Putamen (tissue), 1 donor: ENCODE measurements at regions not wholly inside any gene's neighbourhood (a gene's known extent, or its start where the extent isn't known, plus 50 kb on each side); places are given as distances from the start of the nearest gene placed in this dataset.

ENCODE experiments used
- DNase-seq: peaks from one replicate; pipeline ENCODE4 v3.0.0-alpha.2; 2016; ENCODE audit warnings: low spot score

DNA sequence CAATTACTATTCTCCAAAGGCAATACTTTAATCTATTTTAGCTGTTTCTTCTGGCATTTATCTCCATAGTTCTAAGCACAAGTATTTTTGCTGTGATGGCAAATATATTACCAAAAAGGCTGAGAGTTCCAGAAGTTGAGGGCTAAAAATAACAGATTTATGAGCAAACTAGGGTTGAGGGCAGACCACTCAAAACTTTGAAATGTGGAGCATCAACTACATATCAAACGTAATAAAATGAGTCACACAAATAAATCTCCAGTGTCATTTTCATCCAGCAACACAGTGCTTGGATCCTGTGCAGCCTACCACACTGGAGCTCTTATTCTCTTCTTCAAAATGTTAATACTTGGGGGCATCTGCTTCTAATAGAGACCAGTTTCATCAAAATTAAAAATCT, 163.9 kb downstream of the HS3ST1 start:
- no peak for DNase-seq

DNA sequence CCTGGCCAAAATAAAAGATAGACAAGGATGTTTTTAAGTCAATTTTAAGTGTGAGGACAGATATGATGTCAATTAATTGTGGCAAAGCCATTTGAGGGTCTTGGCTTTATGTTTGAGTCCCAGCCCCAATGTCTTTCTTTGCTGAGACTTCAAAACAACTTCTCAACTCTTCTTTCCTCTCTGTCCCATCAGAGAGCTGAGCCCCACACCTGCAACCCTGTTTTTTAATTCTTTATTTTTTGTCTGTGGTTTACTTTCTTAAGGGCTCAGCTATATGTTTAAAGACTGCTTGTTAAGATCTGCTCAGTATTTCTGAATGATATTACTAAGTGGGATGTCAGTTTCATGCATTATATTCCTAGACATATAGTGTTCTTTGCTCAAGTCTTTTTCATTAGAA, 164.3 kb downstream of the HS3ST1 start:
- no peak for DNase-seq

DNA sequence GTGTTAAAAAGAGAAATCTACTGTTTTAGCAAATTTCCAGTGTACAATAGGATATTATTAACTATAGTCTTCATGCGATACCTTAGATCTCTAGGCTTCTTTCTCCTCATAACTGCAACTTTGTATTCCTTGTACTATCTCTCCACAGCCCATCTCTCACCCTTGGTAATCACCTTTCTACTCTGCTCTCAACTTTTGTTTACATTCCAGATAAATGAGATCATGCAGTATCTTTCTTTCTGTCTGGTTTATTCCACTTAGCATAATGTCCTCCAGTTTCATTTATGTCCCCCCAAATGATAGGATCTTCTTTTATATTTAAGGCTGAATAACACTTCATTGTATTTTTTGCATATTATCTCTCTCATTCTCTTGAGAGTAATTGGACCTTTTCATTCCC, 165.5 kb downstream of the HS3ST1 start:
- no peak for DNase-seq

DNA sequence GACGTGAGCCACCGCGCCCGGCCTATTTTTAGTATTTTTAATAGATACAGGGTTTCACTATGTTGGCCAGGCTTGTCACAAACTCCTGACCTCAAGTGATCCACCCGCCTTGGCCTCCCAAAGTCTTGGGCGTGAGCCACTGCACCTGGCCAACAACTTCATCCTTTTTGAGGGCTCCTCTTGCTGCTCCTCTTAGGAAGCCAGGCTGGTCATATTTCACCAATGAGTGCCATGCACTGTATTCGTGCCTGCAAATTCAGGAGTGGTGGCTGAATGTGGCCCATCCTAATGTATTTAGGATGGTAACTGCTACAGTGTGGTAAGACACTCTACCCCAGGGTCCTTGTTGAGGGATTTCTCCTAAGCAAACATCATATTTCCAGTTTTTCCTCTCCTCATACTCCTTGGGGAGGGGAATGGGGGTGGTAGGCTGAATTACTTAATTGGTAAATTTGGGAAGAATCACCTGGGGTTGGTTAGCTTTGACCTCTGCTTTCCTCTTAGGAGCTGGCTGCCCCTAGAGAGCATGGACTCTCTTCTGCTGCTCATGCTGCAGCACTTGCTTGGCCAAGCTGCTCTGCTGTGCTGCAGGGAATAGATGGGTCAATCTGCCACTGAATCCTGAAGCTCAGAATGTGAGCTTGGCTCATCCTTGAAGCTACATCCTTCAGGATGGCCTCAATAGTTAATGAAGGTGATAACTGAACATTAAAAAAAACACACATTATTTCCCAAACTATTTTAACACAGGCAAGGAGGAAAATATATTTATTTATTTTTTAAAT, 167.4 kb downstream of the HS3ST1 start:
- no peak for DNase-seq

DNA sequence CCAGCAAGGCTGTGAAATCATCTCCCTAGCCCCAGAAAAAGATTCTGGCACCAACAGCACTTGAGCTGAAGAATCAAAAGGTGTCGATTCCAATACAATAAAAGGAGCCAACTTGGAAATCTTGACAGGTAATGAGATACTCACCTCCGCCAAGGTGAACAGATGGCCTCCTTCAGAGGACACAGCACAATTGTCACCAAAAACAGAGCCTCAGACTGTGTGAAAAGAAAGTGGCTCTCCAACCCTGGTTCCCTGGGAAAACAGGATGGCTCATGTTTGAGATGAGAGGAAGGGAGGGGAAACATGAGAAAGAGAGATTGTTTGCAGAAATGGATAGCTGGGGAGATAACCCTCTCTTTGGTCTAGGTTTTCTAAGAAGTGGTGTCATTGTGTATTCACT, 168.9 kb downstream of the HS3ST1 start:
- DNase-seq, result no peak

DNA sequence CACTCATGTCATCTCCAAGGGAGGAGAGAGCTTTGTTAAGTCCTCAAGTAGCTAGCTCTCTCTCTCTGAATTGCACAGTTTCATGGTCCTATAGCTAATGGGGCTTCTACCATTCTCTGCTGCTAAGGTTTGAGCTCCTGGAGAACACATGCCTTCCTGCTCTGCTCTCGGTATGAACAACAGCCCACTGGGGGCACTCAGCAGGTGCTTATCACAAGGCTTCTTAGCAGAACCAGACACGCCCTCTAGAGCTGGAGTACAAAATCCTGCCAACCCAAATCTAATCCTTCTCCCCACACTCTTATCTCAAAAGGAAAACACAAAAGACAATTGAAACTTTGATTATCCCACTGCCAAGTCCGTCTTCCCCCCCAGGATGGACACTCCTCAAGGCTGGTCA, 176.5 kb downstream of the HS3ST1 start:
- no peak for DNase-seq

DNA sequence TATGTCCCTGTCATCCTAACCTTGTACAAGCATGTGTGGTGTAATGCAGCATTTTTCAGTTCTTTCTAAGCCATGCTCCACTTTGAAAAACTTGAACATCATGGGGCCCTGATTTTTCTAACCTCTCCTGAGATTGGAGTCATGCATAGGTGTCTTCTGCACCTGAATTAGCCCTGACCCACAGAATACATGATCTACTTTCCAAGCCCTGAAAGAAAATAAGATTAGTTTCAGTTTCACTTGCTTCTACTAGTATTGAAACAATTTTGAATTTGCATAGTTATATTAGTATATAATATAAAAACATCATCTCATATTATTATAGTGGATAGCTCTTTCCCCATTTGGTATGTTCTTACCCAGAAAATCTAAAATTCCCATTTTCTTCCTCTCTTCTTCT, 178.2 kb downstream of the HS3ST1 start:
- DNase-seq, result no peak

DNA sequence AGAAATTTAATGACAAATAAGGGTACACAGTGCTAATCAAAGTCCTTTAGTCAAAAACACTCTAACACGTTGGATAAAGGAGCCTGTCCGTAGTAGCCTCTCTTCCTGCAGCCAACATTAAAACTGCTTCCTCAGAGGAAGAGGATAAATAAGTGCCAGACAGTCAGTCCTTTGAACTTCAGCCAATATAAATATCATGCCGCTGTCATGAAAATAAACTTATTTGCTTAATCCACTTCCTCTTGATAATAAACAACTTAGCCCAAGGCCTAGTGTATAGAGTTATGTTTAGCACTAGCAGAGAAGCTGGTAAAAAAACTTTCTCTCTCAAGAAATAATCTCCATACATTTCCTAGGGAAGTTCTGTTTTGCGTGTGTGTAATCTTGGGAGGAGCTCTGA, 196.7 kb downstream of the HS3ST1 start:
- no peak for DNase-seq

DNA sequence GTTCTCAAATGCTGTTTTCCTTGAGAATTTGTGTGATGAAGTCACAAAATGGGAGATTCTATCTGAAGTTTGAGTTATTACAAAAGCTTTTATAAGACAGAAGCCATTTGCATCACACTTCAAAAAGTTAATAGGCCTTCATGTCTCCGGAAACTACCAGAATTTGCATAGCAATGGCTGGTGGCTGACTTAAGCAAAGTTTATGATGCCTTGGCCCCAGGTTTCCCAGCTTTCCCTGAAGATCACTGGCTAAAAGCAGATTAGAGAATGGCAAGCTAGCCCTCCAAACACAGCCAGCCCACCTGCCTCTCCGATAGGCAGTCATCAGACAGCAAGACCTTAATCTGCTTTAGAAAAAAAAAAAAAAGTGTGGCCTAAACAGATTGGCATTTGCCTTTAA, 197.8 kb downstream of the HS3ST1 start:
- DNase-seq, result no peak

DNA sequence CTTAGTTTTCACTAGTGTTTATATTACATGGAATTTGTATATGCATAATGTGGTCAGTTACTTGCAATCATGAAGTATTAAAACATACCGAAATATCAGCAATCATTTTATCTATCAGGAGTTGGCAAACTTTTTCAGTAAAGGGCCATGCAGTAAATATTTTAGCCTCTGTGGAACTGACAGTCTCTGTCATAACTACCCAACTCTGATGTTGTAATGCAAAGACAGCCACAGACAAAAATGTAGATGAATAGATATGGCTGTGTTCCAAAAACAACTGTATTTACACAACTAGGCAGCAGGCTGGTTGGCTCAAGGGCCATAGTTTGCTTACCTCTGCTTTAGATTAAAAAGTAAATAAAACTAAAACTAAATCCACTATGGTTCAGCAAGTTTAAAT, 200.2 kb downstream of the HS3ST1 start:
- no peak for DNase-seq

DNA sequence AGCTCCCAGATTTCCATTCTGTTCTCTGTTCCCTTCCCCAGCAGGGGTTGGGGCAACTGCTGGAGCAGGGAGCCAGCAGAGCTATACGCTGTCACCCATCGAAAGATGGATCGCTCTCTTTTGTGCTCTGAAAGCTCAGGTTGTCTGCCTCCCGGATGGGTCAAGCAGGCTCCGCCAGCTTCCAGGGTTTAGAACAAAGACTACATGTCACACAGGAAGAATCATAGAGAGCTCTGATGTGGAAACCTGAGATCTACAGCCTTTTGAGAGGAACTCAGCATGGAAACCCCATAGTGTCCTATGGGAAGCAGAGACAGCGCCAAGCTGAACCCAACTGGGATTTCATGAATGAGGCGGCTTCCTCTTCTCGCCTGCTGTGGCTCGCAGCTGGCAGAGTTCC, 205.4 kb downstream of the HS3ST1 start:
- no peak for DNase-seq

DNA sequence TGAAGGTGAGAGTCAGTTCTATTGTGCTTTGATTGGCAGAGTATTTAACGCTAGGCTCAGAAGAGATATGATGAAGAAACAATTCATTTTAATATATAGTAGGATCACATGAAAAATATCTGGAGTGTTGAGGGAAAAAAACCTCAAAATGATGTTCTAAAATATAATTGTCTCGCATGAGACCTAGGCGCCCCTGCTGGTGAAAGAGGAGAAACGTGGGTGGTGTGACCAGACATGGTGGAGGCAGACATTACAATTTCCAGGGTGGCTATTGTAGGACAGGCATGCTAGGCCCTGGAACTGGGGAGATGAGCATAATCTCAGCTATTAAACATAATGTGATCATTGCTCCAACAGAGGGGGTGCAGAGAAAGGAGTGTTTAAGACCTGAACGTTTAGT, 210.0 kb downstream of the HS3ST1 start:
- no peak for DNase-seq

DNA sequence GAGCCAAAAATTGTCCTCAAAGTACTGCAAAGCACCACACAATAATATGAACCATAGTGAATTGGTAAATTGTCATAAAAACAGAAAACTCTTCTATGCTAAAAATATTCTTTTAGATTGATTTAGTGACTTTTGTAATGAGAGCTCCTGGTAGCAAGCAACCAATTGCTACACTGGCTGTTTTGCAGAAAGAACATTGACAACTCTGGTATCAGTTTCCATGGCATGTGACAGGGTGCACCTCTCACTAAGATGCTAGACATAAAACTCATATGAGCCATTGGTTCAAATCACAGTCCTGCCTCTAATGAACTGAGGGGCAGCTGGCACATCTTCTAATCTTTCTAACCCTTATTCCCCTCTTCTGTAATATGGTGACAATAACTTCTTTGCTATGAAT, 212.2 kb downstream of the HS3ST1 start:
- no peak for DNase-seq

DNA sequence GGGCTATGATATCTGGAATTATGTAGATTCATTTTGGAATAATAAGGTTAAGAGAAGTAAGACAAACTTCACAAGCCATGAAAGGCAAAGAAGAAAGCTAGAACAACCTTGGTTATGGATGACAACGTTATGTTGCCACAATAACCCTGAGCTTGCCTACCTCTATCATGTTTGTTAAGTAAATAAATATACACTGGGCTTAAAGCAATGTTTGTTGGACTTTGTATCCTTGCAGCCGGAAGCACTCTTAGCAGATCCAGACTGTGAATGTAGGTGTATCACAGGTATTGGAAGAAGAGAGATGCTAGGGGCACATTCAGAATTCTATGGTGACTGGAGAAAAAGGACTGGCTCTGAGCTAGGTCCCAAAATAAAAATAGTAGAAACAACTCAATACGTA, 214.4 kb downstream of the HS3ST1 start:
- DNase-seq, result no peak

DNA sequence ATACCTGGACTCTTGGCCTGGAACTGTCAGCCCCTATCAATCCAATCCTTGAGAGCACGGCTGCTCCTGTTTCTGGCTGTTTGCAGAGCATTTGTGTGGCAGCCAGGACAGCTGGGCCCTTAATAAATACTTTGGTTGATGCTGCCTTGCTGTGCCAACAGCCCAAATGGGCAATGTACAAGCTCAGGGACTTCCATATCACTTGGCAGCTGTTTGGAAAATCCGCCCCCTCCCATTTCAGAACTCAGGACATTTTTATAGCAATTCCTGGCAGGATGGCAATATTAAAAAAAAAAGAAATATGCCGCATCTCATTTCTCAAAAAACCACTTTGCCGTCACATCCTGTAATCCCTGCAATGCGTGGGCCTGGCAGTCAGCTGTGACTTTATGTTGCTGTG, 218.9 kb downstream of the HS3ST1 start:
- DNase-seq, result no peak

DNA sequence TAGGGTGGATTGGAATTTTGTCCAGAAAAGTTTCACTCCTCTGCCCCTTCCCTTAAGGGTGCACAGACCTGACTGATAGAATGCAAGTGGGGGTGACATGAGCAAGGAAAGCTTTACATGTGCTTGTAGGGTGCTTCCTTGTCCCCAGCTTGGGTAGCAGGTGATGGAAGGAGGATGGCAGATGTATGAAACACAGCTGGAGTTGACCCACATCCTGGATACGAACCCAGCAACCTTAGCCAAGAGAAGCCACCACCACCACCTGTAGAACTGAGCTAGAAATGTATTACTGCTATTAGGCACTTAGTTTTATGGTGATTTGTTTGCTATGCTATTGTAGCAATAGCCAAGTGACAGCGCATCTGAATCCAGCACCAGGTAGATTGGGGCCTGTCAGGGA, 227.4 kb downstream of the HS3ST1 start:
- DNase-seq, result no peak

DNA sequence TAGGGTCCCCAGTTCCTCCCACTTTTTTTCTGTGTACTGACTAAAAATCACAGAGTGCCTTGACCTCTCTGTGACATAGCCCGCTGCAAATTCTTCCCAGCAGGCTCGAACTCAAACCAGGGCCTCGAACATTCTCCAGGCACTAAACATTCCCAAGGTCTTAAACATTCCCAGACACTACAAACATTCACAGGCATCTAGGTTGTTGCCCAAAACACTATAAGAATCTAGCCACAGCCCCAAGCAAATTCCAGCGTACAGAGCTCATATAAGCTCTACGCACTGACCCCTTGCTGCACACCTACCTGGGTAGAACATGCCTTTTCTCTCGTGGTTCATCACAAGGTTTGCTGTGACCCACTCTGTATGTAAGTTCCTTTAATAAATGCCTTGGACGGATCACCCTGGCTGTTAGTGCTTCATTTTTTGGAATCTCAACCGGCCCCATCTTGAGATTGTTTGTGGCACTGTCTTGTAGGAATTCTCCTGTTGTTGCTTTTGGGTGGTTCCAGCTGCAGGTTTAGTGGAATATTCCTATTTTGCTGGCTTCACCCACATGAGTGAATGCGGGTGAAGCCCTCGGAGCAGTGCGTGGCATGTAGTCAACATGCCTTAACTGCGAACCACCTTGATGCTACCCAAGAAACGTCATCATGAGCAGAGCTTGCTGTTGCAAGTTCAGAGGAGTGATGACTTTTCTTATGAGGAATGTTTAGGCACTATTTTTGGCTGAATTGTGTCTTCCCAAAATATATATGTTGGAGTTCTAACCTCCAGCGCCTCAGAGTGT, 230.0 kb downstream of the HS3ST1 start:
- DNase-seq, result no peak

DNA sequence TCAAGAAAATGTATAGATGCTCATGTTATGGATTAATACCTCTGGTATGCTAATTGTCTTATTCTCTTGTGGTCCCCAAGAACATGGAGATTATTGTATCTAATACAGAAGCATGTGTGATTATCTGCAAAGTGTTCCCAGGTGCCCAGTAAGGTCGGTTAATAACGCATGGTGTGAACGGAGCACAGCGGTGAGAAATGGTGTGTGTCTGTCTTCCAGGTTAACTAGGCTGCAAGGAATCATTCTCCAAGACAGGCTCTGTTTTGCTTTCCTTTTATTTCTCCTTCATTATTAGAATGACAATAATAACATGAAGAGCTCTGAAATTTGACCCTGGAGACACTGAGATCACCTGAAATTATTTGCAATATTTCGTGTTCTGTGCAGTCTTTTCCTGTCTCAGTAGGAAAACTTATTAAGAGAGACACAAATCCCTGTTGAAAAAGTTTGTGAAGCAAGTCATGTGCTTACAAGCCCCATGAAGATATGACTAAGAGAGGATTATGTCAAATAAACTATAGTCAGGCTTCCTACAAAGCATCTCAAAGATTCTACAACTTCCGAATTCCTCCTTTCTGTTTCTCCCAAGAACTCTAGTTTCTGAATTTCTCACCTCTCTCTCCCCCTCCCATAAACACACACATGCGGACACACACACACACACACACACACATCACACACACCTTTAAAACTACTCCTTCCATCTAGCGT, 230.9 kb downstream of the HS3ST1 start:
- no peak for DNase-seq

DNA sequence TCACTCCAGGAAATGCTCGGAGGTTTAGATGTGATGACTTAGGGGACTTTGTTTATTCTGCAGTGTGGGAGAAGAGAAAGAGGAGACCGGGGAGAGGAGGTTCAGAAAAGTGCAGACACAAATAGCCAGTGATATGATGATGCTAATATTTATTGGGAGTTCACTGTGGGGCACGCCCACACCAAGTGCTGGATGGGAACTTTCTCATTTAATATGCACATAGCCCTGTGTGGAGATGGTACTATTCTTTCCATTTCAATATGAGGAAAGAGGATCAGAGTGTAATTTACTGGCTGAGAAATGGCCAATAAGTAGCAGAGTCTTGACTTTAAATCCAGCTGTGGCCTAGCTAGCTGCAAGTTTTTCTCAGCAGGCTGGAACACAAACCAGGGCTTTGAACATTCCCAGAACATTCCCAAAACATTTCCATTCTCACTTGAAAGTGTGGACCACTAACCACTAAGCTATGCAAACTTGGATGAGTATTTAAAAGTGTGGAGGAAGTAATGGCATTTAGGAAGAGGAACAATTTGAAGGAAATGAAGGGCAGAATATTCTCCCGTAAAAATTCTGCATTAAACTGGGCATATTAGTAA, 231.7 kb downstream of the HS3ST1 start:
- DNase-seq, result no peak

DNA sequence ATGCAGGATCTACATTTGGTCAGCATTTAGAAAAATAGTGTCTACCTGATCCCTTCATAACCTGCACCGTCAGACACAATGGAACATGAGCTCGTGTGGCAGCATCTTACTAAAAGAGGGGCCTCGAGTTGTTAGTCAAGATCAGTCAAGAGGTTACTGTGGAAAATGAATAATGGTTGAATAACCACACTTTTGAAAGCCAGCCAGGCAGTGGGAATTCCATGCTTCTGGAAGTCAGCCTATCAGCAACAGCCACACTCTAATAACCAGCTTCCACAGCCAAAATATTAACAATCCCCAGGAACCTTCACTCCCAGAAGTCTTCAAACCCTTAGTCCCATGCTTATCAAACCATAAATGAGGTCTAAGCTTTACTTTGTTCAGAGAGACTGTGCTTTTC, 234.3 kb downstream of the HS3ST1 start:
- no peak for DNase-seq

DNA sequence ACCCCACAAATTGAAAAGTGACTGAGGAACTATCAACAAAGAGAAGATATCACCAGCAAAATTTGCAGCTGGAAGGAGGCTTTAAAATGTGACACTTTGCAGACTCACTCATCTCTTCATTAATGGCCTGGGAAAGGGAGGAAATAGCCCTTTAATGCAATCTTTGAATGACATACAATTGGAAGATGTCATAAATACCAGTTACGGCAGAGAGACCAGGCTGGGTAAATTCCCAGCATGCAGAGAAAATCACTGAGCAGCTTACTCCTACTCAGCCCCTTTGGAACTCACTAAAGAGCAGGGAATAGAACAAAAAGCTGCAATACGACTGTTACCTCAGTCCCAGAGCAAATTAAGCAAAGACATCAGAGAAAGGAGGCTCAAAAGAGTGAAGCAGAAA, 238.9 kb downstream of the HS3ST1 start:
- no peak for DNase-seq

DNA sequence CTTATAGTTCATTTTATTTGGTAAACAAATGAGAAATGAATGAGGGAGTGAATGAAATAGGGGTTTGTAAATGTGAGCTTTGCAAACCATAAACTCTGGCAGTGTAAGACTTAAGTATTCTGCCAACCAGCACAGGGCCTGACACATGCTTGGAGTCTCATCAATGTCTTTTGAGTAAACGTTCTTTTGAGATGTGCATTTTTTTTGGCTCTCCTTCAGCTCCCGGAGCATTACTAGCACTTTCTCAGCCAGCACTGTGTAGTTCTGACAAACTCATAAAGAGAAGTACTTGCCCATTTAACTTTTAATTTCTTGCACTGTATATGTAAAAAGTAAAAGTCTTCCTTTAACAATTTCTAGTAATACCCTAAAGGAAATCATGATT, 245.3 kb downstream of the HS3ST1 start:
- no peak for DNase-seq
